ENCODE measurements at regions not wholly inside any gene's neighbourhood (a gene's known extent, or its start where the extent isn't known, plus 50 kb on each side); places are given as distances from the start of the nearest gene placed in this dataset.

DNA sequence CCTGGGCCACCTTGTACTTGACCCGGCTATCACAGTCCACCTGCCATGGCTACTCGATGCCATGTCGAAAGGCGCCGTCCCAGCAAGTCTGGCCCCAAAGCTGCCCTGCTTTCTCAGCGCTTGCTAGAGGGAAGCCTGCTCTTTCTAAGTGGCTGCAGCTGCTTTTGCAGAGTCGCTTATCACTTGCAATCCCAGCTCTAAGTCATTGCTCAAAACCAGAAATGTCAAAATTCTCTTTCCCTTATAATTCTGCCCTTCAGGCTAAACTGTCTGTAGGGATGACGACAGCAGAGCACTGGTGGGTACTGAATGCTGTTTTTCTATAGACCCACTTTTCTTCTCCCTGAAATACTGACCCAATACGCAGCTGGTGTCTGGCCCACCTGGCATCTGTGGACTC is 184.2 kb downstream of the ENGASE start:
- CTCF ChIA-PET, result no interaction called here
- no peak overlapping the region for H2AFZ ChIP-seq
- no peaks in the 10 kb centered on the region for H3K79me2 ChIP-seq (ENCODE audit: low read depth)
- no peak overlapping the region for H3K4me3 ChIP-seq
- H3K9me3 ChIP-seq (ENCODE audit: insufficient read depth, low read depth), result no peaks in the 10 kb centered on the region
- TF ChIP-seq, protein P1, sequence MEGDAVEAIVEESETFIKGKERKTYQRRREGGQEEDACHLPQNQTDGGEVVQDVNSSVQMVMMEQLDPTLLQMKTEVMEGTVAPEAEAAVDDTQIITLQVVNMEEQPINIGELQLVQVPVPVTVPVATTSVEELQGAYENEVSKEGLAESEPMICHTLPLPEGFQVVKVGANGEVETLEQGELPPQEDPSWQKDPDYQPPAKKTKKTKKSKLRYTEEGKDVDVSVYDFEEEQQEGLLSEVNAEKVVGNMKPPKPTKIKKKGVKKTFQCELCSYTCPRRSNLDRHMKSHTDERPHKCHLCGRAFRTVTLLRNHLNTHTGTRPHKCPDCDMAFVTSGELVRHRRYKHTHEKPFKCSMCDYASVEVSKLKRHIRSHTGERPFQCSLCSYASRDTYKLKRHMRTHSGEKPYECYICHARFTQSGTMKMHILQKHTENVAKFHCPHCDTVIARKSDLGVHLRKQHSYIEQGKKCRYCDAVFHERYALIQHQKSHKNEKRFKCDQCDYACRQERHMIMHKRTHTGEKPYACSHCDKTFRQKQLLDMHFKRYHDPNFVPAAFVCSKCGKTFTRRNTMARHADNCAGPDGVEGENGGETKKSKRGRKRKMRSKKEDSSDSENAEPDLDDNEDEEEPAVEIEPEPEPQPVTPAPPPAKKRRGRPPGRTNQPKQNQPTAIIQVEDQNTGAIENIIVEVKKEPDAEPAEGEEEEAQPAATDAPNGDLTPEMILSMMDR (conservative IDR thresholded peaks at IDR 0.05), result no peak
- no peak for TF ChIP-seq EZH2 (IDR thresholded peaks at IDR 0.05; ENCODE audit: low read depth)
- no peaks in the 10 kb centered on the region for H4K20me1 ChIP-seq (ENCODE audit: insufficient read depth)
- H3K27ac ChIP-seq, result no peak overlapping the region
- intact Hi-C loops (cut with micrococcal nuclease; ENCODE audit: unreplicated experiment), result no loop called here
- H3K27me3 ChIP-seq (ENCODE audit: insufficient read depth, low read depth), result peaks cover 95% of the 10 kb centered on the region
- H3K4me1 ChIP-seq (replicated peaks; ENCODE audit: insufficient read depth), result no peaks in the 10 kb centered on the region
- H3K4me2 ChIP-seq, result no peak overlapping the region
- DNase-seq, result no peak
- no peaks in the 10 kb centered on the region for H3F3A ChIP-seq (ENCODE audit: insufficient read depth, low read depth)
- POLR2A ChIA-PET (ENCODE audit: unreplicated experiment), result no interaction called here
- BruUV-seq (replicated peaks), result no TSS peak
- no peaks in the 10 kb centered on the region for H3K36me3 ChIP-seq (ENCODE audit: low read depth)
- no peaks in the 10 kb centered on the region for H3K9me2 ChIP-seq (ENCODE audit: insufficient read depth)

DNA sequence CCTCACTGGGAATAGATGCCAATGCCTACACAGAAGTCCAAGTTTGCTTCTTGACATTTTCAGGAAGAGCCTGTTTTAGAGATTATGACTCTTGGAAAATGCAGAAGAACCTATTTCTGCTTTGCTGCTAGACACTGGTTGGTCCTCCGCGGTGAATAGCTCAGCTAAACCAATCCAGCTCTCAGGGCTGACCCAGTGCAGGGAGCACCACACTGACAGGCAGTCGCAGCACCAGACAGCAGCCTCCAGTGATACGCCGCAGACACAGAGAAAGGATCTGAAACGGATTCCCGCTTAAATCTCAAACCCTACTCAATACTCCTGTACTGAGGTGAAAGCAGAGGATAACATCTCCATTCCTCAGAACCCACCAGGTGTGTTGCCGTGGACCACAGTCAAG is 183.4 kb downstream of the ENGASE start:
- H3K27ac ChIP-seq, result no peak overlapping the region
- TF ChIP-seq, protein P1 (conservative IDR thresholded peaks at IDR 0.05), result no peak
- no peak for TF ChIP-seq EZH2 (IDR thresholded peaks at IDR 0.05; ENCODE audit: low read depth)
- H3K9me3 ChIP-seq (ENCODE audit: insufficient read depth, low read depth), result no peaks in the 10 kb centered on the region
- intact Hi-C loops (cut with micrococcal nuclease; ENCODE audit: unreplicated experiment), result no loop called here
- H3F3A ChIP-seq (ENCODE audit: insufficient read depth, low read depth), result no peaks in the 10 kb centered on the region
- no peak overlapping the region for H3K4me3 ChIP-seq
- no peak overlapping the region for H2AFZ ChIP-seq
- BruUV-seq (replicated peaks), result no TSS peak
- DNase-seq, result no peak
- H3K36me3 ChIP-seq (ENCODE audit: low read depth), result no peaks in the 10 kb centered on the region
- no peaks in the 10 kb centered on the region for H3K9me2 ChIP-seq (ENCODE audit: insufficient read depth)
- no peaks in the 10 kb centered on the region for H4K20me1 ChIP-seq (ENCODE audit: insufficient read depth)
- ChIA-PET POLR2A (ENCODE audit: unreplicated experiment) (no interaction called here), CTCF (no interaction called here)
- H3K4me2 ChIP-seq, result no peak overlapping the region
- peaks cover 95% of the 10 kb centered on the region for H3K27me3 ChIP-seq (ENCODE audit: insufficient read depth, low read depth)
- H3K79me2 ChIP-seq (ENCODE audit: low read depth), result no peaks in the 10 kb centered on the region
- no peaks in the 10 kb centered on the region for H3K4me1 ChIP-seq (replicated peaks; ENCODE audit: insufficient read depth)

- Histone ChIP-seq H3K27ac (no peak overlapping the region), H3K9me2 (ENCODE audit: insufficient read depth) (no peaks in the 10 kb centered on the region), H3F3A (ENCODE audit: insufficient read depth, low read depth) (no peaks in the 10 kb centered on the region), H3K4me3 (no peak overlapping the region), H3K27me3 (ENCODE audit: insufficient read depth, low read depth) (peaks cover 95% of the 10 kb centered on the region), H4K20me1 (ENCODE audit: insufficient read depth) (no peaks in the 10 kb centered on the region), H3K36me3 (ENCODE audit: low read depth) (no peaks in the 10 kb centered on the region), H3K9me3 (ENCODE audit: insufficient read depth, low read depth) (no peaks in the 10 kb centered on the region), H2AFZ (no peak overlapping the region), H3K4me2 (no peak overlapping the region), H3K4me1 (replicated peaks; ENCODE audit: insufficient read depth) (no peaks in the 10 kb centered on the region), H3K79me2 (ENCODE audit: low read depth) (no peaks in the 10 kb centered on the region)
- no peak for DNase-seq
- POLR2A ChIA-PET (ENCODE audit: unreplicated experiment), result no interaction called here
- CTCF ChIA-PET, result no interaction called here
- no TSS peak for BruUV-seq (replicated peaks)
- no peak for TF ChIP-seq EZH2 (IDR thresholded peaks at IDR 0.05; ENCODE audit: low read depth)
- TF ChIP-seq, protein P1 (conservative IDR thresholded peaks at IDR 0.05), result no peak
- intact Hi-C loops (cut with micrococcal nuclease; ENCODE audit: unreplicated experiment), result no loop called here
Measured at GRCh38 chr17:79255926-79256585, 181.4 kb downstream of the ENGASE start.
